HG03342 (cell line): ENCODE measurements at regions not wholly inside any gene's neighbourhood (a gene's known extent, or its start where the extent isn't known, plus 50 kb on each side); places are given as distances from the start of the nearest gene placed in this dataset.

ENCODE experiments used
- ATAC-seq: cut with Tn5 transposase; IDR thresholded peaks from one replicate; pipeline ENCODE4 v1.9.1; 2021; ENCODE audit warnings: mild to moderate bottlenecking, moderate library complexity; ENCODE audit not compliant: unreplicated experiment

GRCh38 chr4:81577392-81577791, 105.7 kb upstream of the RASGEF1B start:
- ATAC-seq = no peak

- ATAC-seq = no peak
Observed at GRCh38 chr4:81574991-81575390, 103.3 kb upstream of the RASGEF1B start.

GRCh38 chr4:81573840-81574239, 102.1 kb upstream of the RASGEF1B start:
- no peak for ATAC-seq

GRCh38 chr4:81572402-81572801, 100.7 kb upstream of the RASGEF1B start:
- ATAC-seq = no peak

- no peak for ATAC-seq
Observed at GRCh38 chr4:81571105-81571504, 99.4 kb upstream of the RASGEF1B start.

- no peak for ATAC-seq
Observed at GRCh38 chr4:81566161-81566591, 94.5 kb upstream of the RASGEF1B start.

- ATAC-seq = no peak
Observed at GRCh38 chr4:81565142-81565870, 93.6 kb upstream of the RASGEF1B start.

- ATAC-seq = no peak
Observed at GRCh38 chr4:81564025-81564424, 92.3 kb upstream of the RASGEF1B start.

- ATAC-seq = peak; percentile 96
Observed at GRCh38 chr4:81562093-81562492, 90.4 kb upstream of the RASGEF1B start.

- no peak for ATAC-seq
Observed at GRCh38 chr4:81557306-81557705, 85.6 kb upstream of the RASGEF1B start.

GRCh38 chr4:81555489-81555888, 83.8 kb upstream of the RASGEF1B start:
- no peak for ATAC-seq

GRCh38 chr4:81552086-81552485, 80.4 kb upstream of the RASGEF1B start:
- ATAC-seq = no peak

- ATAC-seq = no peak
Observed at GRCh38 chr4:81550388-81550859, 78.7 kb upstream of the RASGEF1B start.

- no peak for ATAC-seq
Observed at GRCh38 chr4:81549984-81550383, 78.3 kb upstream of the RASGEF1B start.

GRCh38 chr4:81546777-81547176, 75.1 kb upstream of the RASGEF1B start:
- ATAC-seq = no peak

GRCh38 chr4:81541161-81541945, 69.6 kb upstream of the RASGEF1B start:
- no peak for ATAC-seq

GRCh38 chr4:81538716-81539427, 67.2 kb upstream of the RASGEF1B start:
- ATAC-seq = no peak

- ATAC-seq = no peak
Observed at GRCh38 chr4:81531410-81531809, 59.7 kb upstream of the RASGEF1B start.

GRCh38 chr4:81528979-81529378, 57.3 kb upstream of the RASGEF1B start:
- ATAC-seq = no peak

- ATAC-seq = no peak
Observed at GRCh38 chr4:81528200-81528599, 56.5 kb upstream of the RASGEF1B start.

- ATAC-seq = no peak
Observed at GRCh38 chr4:81527709-81528108, 56.0 kb upstream of the RASGEF1B start.
